VCaP (cell line): ENCODE measurements at regions not wholly inside any gene's neighbourhood (a gene's known extent, or its start where the extent isn't known, plus 50 kb on each side); places are given as distances from the start of the nearest gene placed in this dataset.

Experiments used
- H3K27ac ChIP-seq: fragments of 450-650 bp; 2 replicates; pipeline ENCODE4 v1.5.1; 2017
- TF ChIP-seq, protein P1 (sequence below): fragments of 450-650 bp; conservative IDR thresholded peaks from 2 replicates; pipeline ENCODE4 v1.5.1; 2017; ENCODE audit warnings: mild to moderate bottlenecking, moderate library complexity

- TF ChIP-seq, protein P1, sequence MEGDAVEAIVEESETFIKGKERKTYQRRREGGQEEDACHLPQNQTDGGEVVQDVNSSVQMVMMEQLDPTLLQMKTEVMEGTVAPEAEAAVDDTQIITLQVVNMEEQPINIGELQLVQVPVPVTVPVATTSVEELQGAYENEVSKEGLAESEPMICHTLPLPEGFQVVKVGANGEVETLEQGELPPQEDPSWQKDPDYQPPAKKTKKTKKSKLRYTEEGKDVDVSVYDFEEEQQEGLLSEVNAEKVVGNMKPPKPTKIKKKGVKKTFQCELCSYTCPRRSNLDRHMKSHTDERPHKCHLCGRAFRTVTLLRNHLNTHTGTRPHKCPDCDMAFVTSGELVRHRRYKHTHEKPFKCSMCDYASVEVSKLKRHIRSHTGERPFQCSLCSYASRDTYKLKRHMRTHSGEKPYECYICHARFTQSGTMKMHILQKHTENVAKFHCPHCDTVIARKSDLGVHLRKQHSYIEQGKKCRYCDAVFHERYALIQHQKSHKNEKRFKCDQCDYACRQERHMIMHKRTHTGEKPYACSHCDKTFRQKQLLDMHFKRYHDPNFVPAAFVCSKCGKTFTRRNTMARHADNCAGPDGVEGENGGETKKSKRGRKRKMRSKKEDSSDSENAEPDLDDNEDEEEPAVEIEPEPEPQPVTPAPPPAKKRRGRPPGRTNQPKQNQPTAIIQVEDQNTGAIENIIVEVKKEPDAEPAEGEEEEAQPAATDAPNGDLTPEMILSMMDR, result no peak
- H3K27ac ChIP-seq, result no peak overlapping the region
These were observed 177.5 kb upstream of the GRIA4 start for GRCh38 chr11:105432241-105432995.

DNA sequence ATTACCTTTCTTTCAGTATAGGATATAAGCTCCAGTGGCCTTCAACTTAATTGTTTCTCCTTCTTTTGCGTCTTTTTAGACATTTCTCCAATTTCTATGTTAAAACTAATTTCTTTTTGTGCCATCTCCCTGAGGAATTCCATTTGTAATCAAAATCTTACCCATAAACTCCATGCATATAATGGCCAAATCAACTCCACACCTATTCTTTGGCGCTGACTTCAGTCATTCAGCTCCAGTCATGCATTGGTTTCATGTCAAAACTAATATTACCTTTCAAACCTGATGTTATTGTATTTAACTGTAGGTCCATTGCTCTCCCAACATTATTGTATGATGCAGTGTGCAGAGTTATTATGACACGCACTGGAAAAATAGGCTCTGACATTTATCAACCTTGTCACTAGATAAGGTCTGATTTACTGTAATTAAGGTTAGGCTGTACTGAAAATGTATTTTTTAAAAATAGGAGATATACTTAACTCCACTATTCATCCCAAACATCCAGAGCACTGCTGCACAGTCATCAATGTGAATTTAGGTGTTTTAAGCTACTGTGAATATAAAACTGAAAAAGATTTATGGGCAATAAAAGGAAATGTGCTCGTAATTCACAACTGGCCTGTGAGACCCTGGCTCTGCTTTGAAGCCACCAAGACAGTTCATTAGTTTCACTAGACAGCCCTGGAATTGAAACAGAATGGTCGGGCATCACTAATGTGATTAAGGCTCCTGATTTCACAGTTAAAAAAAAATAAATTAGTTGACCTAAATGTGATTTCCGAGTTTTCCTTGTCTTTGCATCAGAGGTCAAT is 180.6 kb upstream of the GRIA4 start:
- H3K27ac ChIP-seq, result no peak overlapping the region
- TF ChIP-seq, protein P1, result no peak

GRCh38 chr11:105407101-105407500 is 202.8 kb upstream of the GRIA4 start:
- no peak overlapping the region for H3K27ac ChIP-seq
- TF ChIP-seq, protein P1, result no peak

- H3K27ac ChIP-seq, result no peak overlapping the region
- TF ChIP-seq, protein P1, result no peak
These were observed 208.5 kb upstream of the GRIA4 start for GRCh38 chr11:105401269-105401809.

GRCh38 chr11:105399511-105399910 is 210.4 kb upstream of the GRIA4 start:
- TF ChIP-seq, protein P1, result no peak

DNA sequence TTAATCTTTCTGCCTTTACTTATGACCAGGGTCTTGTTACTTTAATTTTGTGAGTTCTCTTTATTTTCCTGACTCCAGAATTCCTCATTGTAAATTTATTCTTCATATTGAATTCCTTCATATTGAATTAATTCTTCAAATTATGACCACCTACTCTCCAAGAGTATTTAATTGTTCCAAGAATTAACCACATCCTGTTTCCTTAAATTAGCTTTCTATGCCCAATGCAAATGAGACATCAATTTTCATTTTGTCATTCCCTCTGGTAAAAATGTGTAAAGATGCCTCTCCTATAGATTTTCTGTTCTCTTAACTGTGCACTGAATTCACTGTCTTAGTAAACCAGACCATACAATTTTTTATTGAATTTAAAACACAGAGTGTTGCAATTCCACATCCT is 211.2 kb upstream of the GRIA4 start:
- TF ChIP-seq, protein P1, result no peak
- no peak overlapping the region for H3K27ac ChIP-seq

More at GRCh38 chr11:105399511-105399910, 210.4 kb upstream of the GRIA4 start:
- no peak overlapping the region for H3K27ac ChIP-seq

GRCh38 chr11:105393326-105393725 is 216.5 kb upstream of the GRIA4 start:
- TF ChIP-seq, protein P1, result no peak

More at GRCh38 chr11:105393326-105393725, 216.5 kb upstream of the GRIA4 start:
- H3K27ac ChIP-seq, result no peak overlapping the region
